Endothelial cell of umbilical vein (primary cell): ENCODE measurements at regions not wholly inside any gene's neighbourhood (a gene's known extent, or its start where the extent isn't known, plus 50 kb on each side); places are given as distances from the start of the nearest gene placed in this dataset.

Source experiments
- BruUV-seq: library from RNA; stranded (reverse); fragments of 400-500 nt; replicated peaks from 2 replicates; lab custom pipeline; 2021; lab: Mats Ljungman, UMichigan
- CTCF ChIA-PET: fragments of 300-600, 350-600 bp; sonication (Branson Sonifier 250); formaldehyde crosslinking; loops from one replicate; lab custom pipeline; 2021; ENCODE audit warnings: antibody characterized with exemption, inconsistent platforms; lab: Charles Lee
- POLR2A ChIA-PET: fragments of 300-600, 350-600 bp; sonication (Branson Sonifier 250); formaldehyde crosslinking; loops from one replicate; lab custom pipeline; 2021; ENCODE audit warnings: antibody characterized with exemption, inconsistent platforms; lab: Charles Lee
- DNase-seq: peaks from one replicate; pipeline ENCODE4 v3.0.0-alpha.2; 2011; ENCODE audit warnings: low read depth, low spot score
- FAIRE-seq: peaks from 2 replicates; lab custom pipeline; 2011; peaks lifted over from hg19 to GRCh38; lab: Jason Lieb, UNC
- H2AFZ ChIP-seq: 2 replicates; pipeline ENCODE4 v1.6.0; 2012; ENCODE audit warnings: low read depth, low read length, control low read depth, inconsistent platforms
- H3K27ac ChIP-seq: 2 replicates; pipeline ENCODE4 v1.5.1; 2011; ENCODE audit warnings: low read depth, mild to moderate bottlenecking, control low read depth, low read length, moderate library complexity; ENCODE audit not compliant: insufficient read depth
- H3K27me3 ChIP-seq, 2 experiments: 2 replicates each; pipeline versions ENCODE4 v1.6.0 to v1.6.1; 2011; ENCODE audit warnings: low read length in 2 of 2, mixed read lengths in 1 of 2; ENCODE audit not compliant: control insufficient read depth in 2 of 2, insufficient read depth in 2 of 2
- H3K36me3 ChIP-seq, 2 experiments: 2 replicates in 1 of 2; 3 replicates in 1 of 2; pipeline ENCODE4 v1.5.1; 2011; ENCODE audit warnings: low read length in 2 of 2, mild to moderate bottlenecking in 1 of 2, moderate library complexity in 1 of 2; ENCODE audit not compliant: control insufficient read depth in 2 of 2, insufficient read depth in 2 of 2; ENCODE audit errors: extremely low read depth in 1 of 2
- H3K4me1 ChIP-seq: 3 replicates; pipeline ENCODE4 v1.5.1; 2011; ENCODE audit warnings: mild to moderate bottlenecking, low read length; ENCODE audit not compliant: control insufficient read depth, insufficient read depth; ENCODE audit errors: extremely low read depth
- H3K4me2 ChIP-seq: 2 replicates; pipeline ENCODE4 v1.6.1; 2011; ENCODE audit warnings: low read length, control low read depth, mixed read lengths; ENCODE audit not compliant: insufficient read depth
- H3K4me3 ChIP-seq, 3 experiments: fragments of 200-600 bp in 1 of 3; sonication (generic), shearing (Covaris generic) in 1 of 3; replicated peaks in 1 of 3; 2 replicates each; pipeline ENCODE4 v1.5.1; 2011 to 2016; ENCODE audit warnings: control low read depth in 3 of 3, low read length in 3 of 3, mild to moderate bottlenecking in 2 of 3, inconsistent platforms in 1 of 3, low read depth in 1 of 3, moderate library complexity in 1 of 3; ENCODE audit not compliant: insufficient read depth in 1 of 3
- H3K79me2 ChIP-seq: 2 replicates; pipeline ENCODE4 v1.6.0; 2012; ENCODE audit warnings: low read length, inconsistent platforms; ENCODE audit not compliant: control insufficient read depth, insufficient read depth
- H3K9ac ChIP-seq: replicated peaks from 2 replicates; pipeline ENCODE3; 2011; ENCODE audit warnings: low read length, control low read depth; ENCODE audit not compliant: insufficient read depth; ENCODE audit errors: extremely low read depth
- H3K9me1 ChIP-seq: replicated peaks from 3 replicates; pipeline ENCODE4 v1.6.0; 2011; ENCODE audit warnings: mild to moderate bottlenecking, low read length; ENCODE audit not compliant: control insufficient read depth, insufficient read depth; ENCODE audit errors: extremely low read depth
- H3K9me3 ChIP-seq: replicated peaks from 2 replicates; pipeline ENCODE4 v1.5.1; 2012; ENCODE audit warnings: low read length, inconsistent platforms; ENCODE audit not compliant: control insufficient read depth, insufficient read depth
- H4K20me1 ChIP-seq: replicated peaks from 2 replicates; pipeline ENCODE3; 2011; ENCODE audit warnings: mild to moderate bottlenecking, low read length; ENCODE audit not compliant: control insufficient read depth, insufficient read depth; ENCODE audit errors: extremely low read depth
- FOS ChIP-seq: IDR thresholded peaks from 2 replicates; pipeline ENCODE4 v1.6.1; 2011; ENCODE audit warnings: mild to moderate bottlenecking, low read length, moderate library complexity, borderline replicate concordance; ENCODE audit not compliant: insufficient read depth
- POLR2A ChIP-seq: IDR thresholded peaks from 2 replicates; pipeline ENCODE4 v1.6.1; 2012; ENCODE audit warnings: low read depth, mild to moderate bottlenecking, control low read depth, low read length
- POLR2AphosphoS5 ChIP-seq: IDR thresholded peaks from 2 replicates; pipeline ENCODE4 v1.6.1; 2012; ENCODE audit warnings: low read depth, mild to moderate bottlenecking, control low read depth, low read length, moderate library complexity; ENCODE audit not compliant: insufficient read depth
- dilution Hi-C: fragments of 300-500 bp; cut with MboI; formaldehyde crosslinking; loops from one replicate; pipeline ENCODE4 v1.15.0; 2019; ENCODE audit warnings: low sequenced_read_pairs; ENCODE audit not compliant: extremely low pct_ligation_motif_present
- intact Hi-C: fragments of 100-400 bp; cut with micrococcal nuclease; formaldehyde crosslinking; loops from one replicate; pipeline ENCODE4 v1.10.0; 2022

- H3K27me3 ChIP-seq, result no peaks in the 10 kb centered on the region
- BruUV-seq, result no TSS peak
- CTCF ChIA-PET, result interaction anchor here (1.1 to 2.3 kb wide), 5 partner anchors 8 to 284 kb away, joined by 3 to 7 read pairs (median 3); no protein-coding TSS in a partner anchor
- H3K9me1 ChIP-seq, result no peaks in the 10 kb centered on the region
- no peaks in the 10 kb centered on the region for H3K79me2 ChIP-seq
- no peak for DNase-seq
- no peak for TF ChIP-seq POLR2A
- H3K9ac ChIP-seq, result no peak overlapping the region
- H3K27ac ChIP-seq, result no peak overlapping the region
- FAIRE-seq, result no peak
- no peak overlapping the region for H3K4me3 ChIP-seq
- POLR2A ChIA-PET, result no interaction called here
- H3K4me1 ChIP-seq, result peaks cover 2% of the 10 kb centered on the region
- dilution Hi-C loops, result no loop called here
- no peaks in the 10 kb centered on the region for H3K36me3 ChIP-seq
- no peak overlapping the region for H3K4me2 ChIP-seq
- H3K9me3 ChIP-seq, result no peaks in the 10 kb centered on the region
- intact Hi-C loops, result no loop called here
- no peaks in the 10 kb centered on the region for H4K20me1 ChIP-seq
- H2AFZ ChIP-seq, result no peak overlapping the region
These were observed 100.4 kb upstream of the SH3BP4 start for GRCh38 chr2:234851451-234851850.

GRCh38 chr2:234850818-234851217 lies 101.0 kb upstream of the SH3BP4 start:
- POLR2A ChIA-PET, result no interaction called here

More at GRCh38 chr2:234850818-234851217, 101.0 kb upstream of the SH3BP4 start:
- Histone ChIP-seq H3K79me2 (no peaks in the 10 kb centered on the region), H3K4me1 (peaks cover 2% of the 10 kb centered on the region), H3K36me3 (no peaks in the 10 kb centered on the region), H4K20me1 (no peaks in the 10 kb centered on the region), H3K27me3 (no peaks in the 10 kb centered on the region), H2AFZ (no peak overlapping the region), H3K9me3 (no peaks in the 10 kb centered on the region), H3K4me2 (no peak overlapping the region), H3K27ac (no peak overlapping the region), H3K9me1 (no peaks in the 10 kb centered on the region), H3K9ac (no peak overlapping the region), H3K4me3 (no peak overlapping the region)
- CTCF ChIA-PET, result interaction anchor here (0.7 to 2.3 kb wide), 2 partner anchors 10 to 267 kb away, joined by 3 to 7 read pairs; no protein-coding TSS in a partner anchor
- intact Hi-C loops, result no loop called here
- FAIRE-seq (no peak), DNase-seq (no peak)
- TF ChIP-seq FOS (no peak), POLR2AphosphoS5 (no peak)
- BruUV-seq, result no TSS peak
- dilution Hi-C loops, result no loop called here
